Transverse colon (tissue), 4 donors: ENCODE measurements at regions not wholly inside any gene's neighbourhood (a gene's known extent, or its start where the extent isn't known, plus 50 kb on each side); places are given as distances from the start of the nearest gene placed in this dataset.

Experiments
- EP300 ChIP-seq: sonication (generic); formaldehyde crosslinking; IDR thresholded peaks from one replicate; pipeline ENCODE4 v1.6.1; 2017; ENCODE audit warnings: antibody characterized with exemption, low read depth
- POLR2A ChIP-seq: fragments of 450-650 bp; IDR thresholded peaks from one replicate; pipeline ENCODE4 v1.6.1; 2016; ENCODE audit warnings: antibody characterized with exemption, mild to moderate bottlenecking, moderate library complexity
- POLR2AphosphoS5 ChIP-seq, 3 donors: sonication (generic); formaldehyde crosslinking; IDR thresholded peaks; one replicate each; pipeline ENCODE4 v1.6.1; 2016; ENCODE audit warnings: antibody characterized with exemption in 3 of 3
- TF ChIP-seq, protein P1 (sequence below), 5 experiments: fragments of 200-600 bp in 3 of 5; fragments of 450-650 bp in 2 of 5; sonication (generic) in 3 of 5; IDR thresholded peaks; 1 replicate in 2 of 5; 2 replicates in 3 of 5; pipeline ENCODE4 v1.5.1; 2016 to 2017; ENCODE audit warnings: antibody characterized with exemption in 5 of 5, inconsistent platforms in 3 of 5, mild to moderate bottlenecking in 2 of 5, moderate library complexity in 1 of 5

DNA sequence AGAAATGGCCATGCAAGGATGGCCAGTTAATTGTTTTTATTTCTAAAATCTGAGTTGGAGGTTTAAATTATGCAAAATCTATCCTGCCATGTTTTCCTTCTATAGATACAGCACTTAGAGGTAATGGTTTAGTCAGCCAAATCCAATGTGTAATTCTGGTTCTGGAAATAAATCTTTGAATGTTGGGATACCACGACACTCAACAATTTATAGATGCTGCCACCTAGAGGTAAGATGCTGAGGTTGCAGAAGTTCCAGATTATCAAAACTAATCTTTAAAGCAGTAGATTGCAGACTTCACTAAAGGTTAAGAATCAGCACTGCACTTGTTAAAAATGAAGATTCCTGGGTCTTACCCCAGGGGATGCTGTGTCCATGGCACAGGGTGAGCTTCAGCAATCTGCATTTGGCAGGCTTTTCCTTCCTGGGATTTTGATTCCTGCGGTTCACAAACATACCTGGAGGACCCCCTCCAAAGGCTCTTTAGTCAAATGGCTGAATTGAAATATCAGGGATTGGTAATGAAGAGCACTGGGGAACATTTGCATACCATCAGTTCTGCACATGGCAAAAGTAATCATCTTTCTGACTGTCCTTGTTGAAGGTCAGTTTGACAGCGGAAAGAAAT is 53.4 kb upstream of the ANO4 start:
- TF ChIP-seq POLR2A = no peak
- TF ChIP-seq, protein P1, sequence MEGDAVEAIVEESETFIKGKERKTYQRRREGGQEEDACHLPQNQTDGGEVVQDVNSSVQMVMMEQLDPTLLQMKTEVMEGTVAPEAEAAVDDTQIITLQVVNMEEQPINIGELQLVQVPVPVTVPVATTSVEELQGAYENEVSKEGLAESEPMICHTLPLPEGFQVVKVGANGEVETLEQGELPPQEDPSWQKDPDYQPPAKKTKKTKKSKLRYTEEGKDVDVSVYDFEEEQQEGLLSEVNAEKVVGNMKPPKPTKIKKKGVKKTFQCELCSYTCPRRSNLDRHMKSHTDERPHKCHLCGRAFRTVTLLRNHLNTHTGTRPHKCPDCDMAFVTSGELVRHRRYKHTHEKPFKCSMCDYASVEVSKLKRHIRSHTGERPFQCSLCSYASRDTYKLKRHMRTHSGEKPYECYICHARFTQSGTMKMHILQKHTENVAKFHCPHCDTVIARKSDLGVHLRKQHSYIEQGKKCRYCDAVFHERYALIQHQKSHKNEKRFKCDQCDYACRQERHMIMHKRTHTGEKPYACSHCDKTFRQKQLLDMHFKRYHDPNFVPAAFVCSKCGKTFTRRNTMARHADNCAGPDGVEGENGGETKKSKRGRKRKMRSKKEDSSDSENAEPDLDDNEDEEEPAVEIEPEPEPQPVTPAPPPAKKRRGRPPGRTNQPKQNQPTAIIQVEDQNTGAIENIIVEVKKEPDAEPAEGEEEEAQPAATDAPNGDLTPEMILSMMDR (IDR thresholded peaks at IDR 0.05) = peak; percentile 46 to 72 (median 50)
- TF ChIP-seq POLR2AphosphoS5 (IDR thresholded peaks at IDR 0.05) = no peak
- no peak for TF ChIP-seq EP300
